Small intestine (tissue), 7 donors: ENCODE measurements at regions not wholly inside any gene's neighbourhood (a gene's known extent, or its start where the extent isn't known, plus 50 kb on each side); places are given as distances from the start of the nearest gene placed in this dataset.

Experiments used
- DNase-seq, 2 donors: peaks; one replicate each; pipeline versions ENCODE4 v3.0.0 to v3.0.0-alpha.2; 2013
- FAIRE-seq: peaks from 2 replicates; lab custom pipeline; 2012; peaks lifted over from hg19 to GRCh38; lab: Jason Lieb, UNC
- H3K27ac ChIP-seq, 3 donors: one replicate each; pipeline ENCODE4 v1.5.1; 2013; ENCODE audit warnings: low read length in 2 of 3, mild to moderate bottlenecking in 2 of 3, control low read depth in 1 of 3, inconsistent platforms in 1 of 3, low read depth in 1 of 3, moderate library complexity in 1 of 3
- H3K27me3 ChIP-seq, 3 donors: one replicate each; pipeline ENCODE4 v1.6.1; 2013; ENCODE audit warnings: low read length in 3 of 3, inconsistent platforms in 1 of 3; ENCODE audit not compliant: control insufficient read depth in 3 of 3, insufficient read depth in 3 of 3
- H3K36me3 ChIP-seq, 3 donors: one replicate each; pipeline ENCODE4 v1.6.1; 2013; ENCODE audit warnings: low read length in 3 of 3, inconsistent platforms in 1 of 3, low read depth in 1 of 3, mild to moderate bottlenecking in 1 of 3, moderate library complexity in 1 of 3; ENCODE audit not compliant: control insufficient read depth in 3 of 3, insufficient read depth in 2 of 3
- H3K4me1 ChIP-seq, 3 donors: one replicate each; pipeline ENCODE4 v1.6.1; 2013; ENCODE audit warnings: low read length in 2 of 3, inconsistent platforms in 1 of 3, low read depth in 1 of 3, mild to moderate bottlenecking in 1 of 3, moderate library complexity in 1 of 3; ENCODE audit not compliant: control insufficient read depth in 3 of 3, insufficient read depth in 2 of 3
- H3K4me3 ChIP-seq, 3 donors: one replicate each; pipeline ENCODE4 v1.5.1; 2013; ENCODE audit warnings: low read length in 3 of 3, control low read depth in 1 of 3, inconsistent platforms in 1 of 3, low read depth in 1 of 3, mild to moderate bottlenecking in 1 of 3, moderate library complexity in 1 of 3
- H3K9me3 ChIP-seq, 2 donors: one replicate each; pipeline ENCODE4 v1.6.1; 2013; ENCODE audit warnings: low read depth in 1 of 2, low read length in 1 of 2; ENCODE audit not compliant: control insufficient read depth in 2 of 2, insufficient read depth in 1 of 2
- WGBS, 3 donors: extraction: QIAGEN DNeasy Blood & Tissue Kit; methylation state at CpG; one replicate each; pipeline ENCODE4 v1.1.7; 2013; 5-methylcytosine and 5-hydroxymethylcytosine counted together
- donor health status: healthy with polysubstance abuse.
- donor health status: control.
- donor health status: control.
- donor health status: Bipolar disorder and iron deficiency.
- donor health status: healthy.

DNA sequence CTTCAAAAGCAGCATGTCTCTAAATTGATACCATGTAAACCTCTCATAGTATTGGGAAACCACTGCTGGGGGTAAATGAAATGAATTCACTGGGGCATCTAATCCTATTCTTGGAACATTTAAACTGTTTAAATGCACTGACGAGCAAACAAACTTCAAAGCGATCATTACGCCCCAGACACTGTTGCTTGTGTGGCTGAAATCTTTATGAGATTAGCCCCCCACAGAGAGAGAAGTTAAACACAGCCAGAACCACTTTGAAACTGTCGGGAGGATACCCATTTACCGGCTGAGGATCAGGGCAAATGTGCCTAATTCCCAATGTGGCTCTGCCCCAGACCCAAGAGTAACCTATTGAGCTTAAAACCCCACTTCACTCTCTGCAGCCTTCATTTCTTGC, 308.4 kb upstream of the CDIN1 start:
- Histone ChIP-seq H3K4me1 (no peaks in the 10 kb centered on the region), H3K9me3 (no peaks in the 10 kb centered on the region), H3K4me3 (no peak overlapping the region), H3K27me3 (no peaks in the 10 kb centered on the region), H3K27ac (no peak overlapping the region), H3K36me3 (no peaks in the 10 kb centered on the region)
- DNase-seq: no peak
- WGBS, 3 donors: 53 to 61% (median 56%) methylated on average over 5 of the region's 5 CpGs
- FAIRE-seq: no peak

DNA sequence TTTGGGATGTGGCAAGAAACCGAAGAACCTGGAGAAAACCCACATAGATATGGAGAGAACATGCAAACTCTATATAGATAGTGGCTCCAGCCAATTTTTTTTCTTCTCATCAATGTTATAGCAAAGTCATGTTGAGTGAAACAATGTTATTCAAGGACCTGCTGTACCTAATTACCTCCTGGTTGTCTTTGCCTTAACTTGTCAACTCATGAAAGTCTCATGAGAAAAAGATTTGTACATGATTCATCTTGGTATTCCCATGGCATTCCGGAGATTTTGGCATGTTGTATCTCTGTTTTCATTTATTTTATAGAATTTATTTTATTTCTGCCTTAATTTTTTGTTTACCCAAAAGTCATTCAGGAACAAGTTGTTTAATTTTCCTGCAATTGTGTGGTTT, 303.8 kb upstream of the CDIN1 start:
- no peak for DNase-seq
- Histone ChIP-seq H3K4me1 (no peaks in the 10 kb centered on the region), H3K4me3 (no peak overlapping the region), H3K27ac (no peak overlapping the region), H3K27me3 (no peaks in the 10 kb centered on the region), H3K36me3 (no peaks in the 10 kb centered on the region), H3K9me3 (peaks cover 0 to 13% of the 10 kb centered on the region in 2 donors)
- no peak for FAIRE-seq
- WGBS, 3 donors: 77 to 89% (median 79%) methylated on average over 2 of the region's 2 CpGs

GRCh38 chr15:36278219-36278618, 301.2 kb upstream of the CDIN1 start:
- Histone ChIP-seq H3K4me1 (no peaks in the 10 kb centered on the region), H3K27ac (no peak overlapping the region), H3K36me3 (no peaks in the 10 kb centered on the region), H3K27me3 (no peaks in the 10 kb centered on the region), H3K4me3 (no peak overlapping the region), H3K9me3 (peaks cover 0 to 13% of the 10 kb centered on the region in 2 donors)
- DNase-seq (no peak), FAIRE-seq (no peak)
- WGBS, 3 donors: 43 to 78% (median 55%) methylated on average over 1 of the region's 1 CpG

DNA sequence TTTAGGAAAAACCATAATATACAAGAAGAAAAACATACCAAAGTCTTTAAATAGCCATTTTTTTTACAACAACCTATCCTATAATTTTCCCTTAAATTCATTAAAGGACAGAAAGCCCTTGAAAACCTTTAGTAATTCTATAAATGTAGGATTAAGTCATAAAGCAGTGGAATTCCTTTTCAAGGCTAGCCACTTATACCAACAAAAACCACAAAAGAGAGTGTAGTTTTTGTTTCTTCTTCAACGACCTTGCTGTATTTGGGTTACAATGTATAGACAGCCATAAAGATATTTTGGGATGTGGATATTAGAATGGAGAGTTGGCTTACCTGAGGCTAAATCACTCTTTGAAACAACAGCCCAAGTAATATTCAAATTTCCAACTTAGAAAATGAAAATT, 296.6 kb upstream of the CDIN1 start:
- DNase-seq: no peak
- peaks cover 0 to 13% of the 10 kb centered on the region in 2 donors for H3K9me3 ChIP-seq
- H3K36me3 ChIP-seq: no peaks in the 10 kb centered on the region
- no peak for FAIRE-seq
- H3K27me3 ChIP-seq: no peaks in the 10 kb centered on the region
- H3K27ac ChIP-seq: no peak overlapping the region
- no peaks in the 10 kb centered on the region for H3K4me1 ChIP-seq
- WGBS, 3 donors: 52 to 82% (median 74%) methylated on average over 1 of the region's 1 CpG
- no peak overlapping the region for H3K4me3 ChIP-seq

GRCh38 chr15:36284911-36285310, 294.5 kb upstream of the CDIN1 start:
- no peaks in the 10 kb centered on the region for H3K4me1 ChIP-seq
- H3K9me3 ChIP-seq: no peaks in the 10 kb centered on the region
- H3K36me3 ChIP-seq: no peaks in the 10 kb centered on the region
- FAIRE-seq: no peak
- no peak overlapping the region for H3K4me3 ChIP-seq
- no peaks in the 10 kb centered on the region for H3K27me3 ChIP-seq
- H3K27ac ChIP-seq: no peak overlapping the region
- DNase-seq: no peak

GRCh38 chr15:36291501-36291900, 287.9 kb upstream of the CDIN1 start:
- no peaks in the 10 kb centered on the region for H3K9me3 ChIP-seq
- FAIRE-seq: no peak
- H3K36me3 ChIP-seq: no peaks in the 10 kb centered on the region
- peaks cover 0 to 3% (median 0%) of the 10 kb centered on the region in 3 donors for H3K27me3 ChIP-seq
- WGBS, 3 donors: 53 to 69% (median 63%) methylated on average over 3 of the region's 3 CpGs
- no peaks in the 10 kb centered on the region for H3K4me1 ChIP-seq
- H3K4me3 ChIP-seq: no peak overlapping the region
- no peak for DNase-seq
- no peak overlapping the region for H3K27ac ChIP-seq

GRCh38 chr15:36294359-36294758, 285.1 kb upstream of the CDIN1 start:
- H3K27me3 ChIP-seq: peaks cover 0 to 3% (median 0%) of the 10 kb centered on the region in 3 donors
- no peaks in the 10 kb centered on the region for H3K36me3 ChIP-seq
- DNase-seq (no peak), FAIRE-seq (no peak)
- H3K27ac ChIP-seq: no peak overlapping the region
- WGBS, 3 donors: 12 to 55% (median 42%) methylated on average over 1 of the region's 1 CpG
- H3K4me1 ChIP-seq: no peaks in the 10 kb centered on the region
- no peak overlapping the region for H3K4me3 ChIP-seq
- H3K9me3 ChIP-seq: no peaks in the 10 kb centered on the region

DNA sequence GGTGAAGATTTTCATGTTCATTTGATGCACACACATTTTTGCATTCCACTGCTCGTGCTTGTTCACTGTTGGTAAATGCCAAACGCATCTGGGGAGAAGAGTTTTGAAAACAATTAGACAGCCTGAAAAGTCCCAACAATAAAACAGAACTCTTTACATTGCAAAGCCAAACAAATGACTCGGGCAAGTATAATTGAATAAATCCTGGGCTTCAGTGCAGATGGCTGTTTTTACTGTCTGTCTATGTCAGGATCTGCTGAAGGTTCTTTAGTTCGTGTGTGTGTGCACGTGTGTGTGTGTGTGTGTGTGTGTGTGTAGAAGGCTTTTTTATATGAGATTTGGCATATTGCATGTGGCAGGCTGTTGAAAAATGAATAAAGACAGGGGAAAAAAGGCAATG, 277.5 kb upstream of the CDIN1 start:
- Histone ChIP-seq H3K4me3 (no peak overlapping the region), H3K4me1 (no peaks in the 10 kb centered on the region), H3K36me3 (no peaks in the 10 kb centered on the region), H3K27ac (no peak overlapping the region), H3K9me3 (no peaks in the 10 kb centered on the region), H3K27me3 (no peaks in the 10 kb centered on the region)
- WGBS, 3 donors: 53 to 57% (median 55%) methylated on average over 5 of the region's 5 CpGs
- DNase-seq (no peak), FAIRE-seq (no peak)

DNA sequence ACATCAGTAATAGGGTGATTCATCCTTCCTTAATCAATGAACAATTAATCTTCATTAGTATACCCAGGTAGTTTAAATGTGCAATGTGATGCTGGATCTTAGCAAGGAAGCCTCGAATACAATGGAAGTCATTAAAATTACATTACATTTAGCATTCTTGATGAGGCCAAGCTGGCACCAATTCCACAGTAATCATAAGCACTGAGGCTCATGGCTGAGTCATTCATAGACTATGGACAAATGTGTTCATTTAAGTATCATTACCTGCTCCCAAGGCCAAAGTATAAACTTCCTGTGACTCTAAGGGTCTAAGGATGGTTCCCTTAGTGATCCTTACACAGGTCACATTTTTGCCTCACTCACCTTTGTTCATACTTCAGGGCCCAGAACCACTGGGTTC, 266.4 kb upstream of the CDIN1 start:
- no peaks in the 10 kb centered on the region for H3K9me3 ChIP-seq

More for the DNA sequence above, 266.4 kb upstream of the CDIN1 start:
- H3K4me1 ChIP-seq: no peaks in the 10 kb centered on the region
- 68 to 79% (median 69%) methylated on average over 1 of the region's 1 CpG for WGBS, 3 donors
- DNase-seq (no peak), FAIRE-seq (no peak)
- no peak overlapping the region for H3K27ac ChIP-seq
- no peaks in the 10 kb centered on the region for H3K36me3 ChIP-seq
- no peaks in the 10 kb centered on the region for H3K27me3 ChIP-seq
- no peak overlapping the region for H3K4me3 ChIP-seq
